ENCODE measurements at regions not wholly inside any gene's neighbourhood (a gene's known extent, or its start where the extent isn't known, plus 50 kb on each side); places are given as distances from the start of the nearest gene placed in this dataset.

DNA sequence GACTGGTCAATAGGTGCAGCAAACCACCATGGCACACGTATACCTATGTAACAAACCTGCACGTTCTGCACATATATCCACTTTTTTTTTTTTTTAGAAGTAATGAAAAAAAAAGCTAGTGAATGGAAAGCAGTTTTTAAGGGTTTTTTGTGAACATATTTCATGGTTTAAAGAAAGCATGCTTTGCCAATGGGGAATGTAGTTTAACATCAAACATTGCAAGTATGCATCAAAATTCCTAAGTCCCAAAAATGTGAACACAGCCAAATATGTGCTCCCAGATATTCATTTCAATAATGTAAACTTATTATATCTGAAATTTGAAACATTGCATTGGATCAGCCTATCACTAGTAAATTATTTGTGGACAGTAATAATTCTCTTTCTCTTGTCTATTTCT, 710.4 kb upstream of the FLRT2 start:
- 85 to 86% methylated on average over 2 of the region's 2 CpGs for WGBS, 2 donors
- intact Hi-C loops (cut with DNase I): no loop called here

DNA sequence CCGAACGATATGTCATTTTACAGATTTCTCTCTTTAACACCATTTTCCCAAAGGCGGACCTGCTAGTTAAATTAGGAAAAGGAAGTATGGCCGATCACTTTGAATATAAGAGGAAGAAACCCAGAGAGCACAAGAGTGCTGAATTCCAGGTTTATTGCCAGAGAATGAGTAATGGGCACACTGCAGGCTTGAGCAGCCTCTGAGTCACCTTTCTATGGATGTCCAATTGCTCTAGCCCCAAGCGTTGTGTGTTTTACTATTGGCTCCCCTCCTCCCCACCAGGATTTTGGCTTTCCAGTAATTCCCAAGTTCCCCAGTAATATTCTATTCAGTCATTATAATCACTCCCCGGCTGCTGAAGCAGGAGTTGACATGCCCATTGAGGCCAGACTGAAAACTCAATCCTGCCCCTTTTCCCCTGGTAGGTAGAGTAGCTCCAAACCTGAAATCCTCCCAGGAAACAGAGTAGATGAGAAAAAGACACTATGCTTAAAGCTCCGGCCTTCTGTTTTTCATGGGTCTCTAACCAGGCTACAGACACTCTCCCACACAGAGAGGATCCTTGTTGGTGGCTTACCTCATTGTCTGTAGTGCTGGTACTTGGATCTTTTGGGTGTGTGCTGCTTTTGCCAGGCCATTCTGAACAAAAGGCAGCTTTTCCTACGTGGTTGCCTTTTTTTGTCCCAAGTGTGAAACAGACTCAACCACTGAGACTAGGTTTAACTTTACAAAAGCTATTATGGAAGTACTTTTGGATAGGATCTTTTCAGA, 704.3 kb upstream of the FLRT2 start:
- WGBS, 2 donors: 74 to 85% methylated on average over 8 of the region's 8 CpGs

More for the DNA sequence above, 710.4 kb upstream of the FLRT2 start:
- TF ChIP-seq POLR2A (IDR thresholded peaks at IDR 0.05): no peak
- TF ChIP-seq POLR2AphosphoS5 (IDR thresholded peaks at IDR 0.05): no peak
- TF ChIP-seq EP300 (IDR thresholded peaks at IDR 0.05): no peak
- TF ChIP-seq, protein P1, sequence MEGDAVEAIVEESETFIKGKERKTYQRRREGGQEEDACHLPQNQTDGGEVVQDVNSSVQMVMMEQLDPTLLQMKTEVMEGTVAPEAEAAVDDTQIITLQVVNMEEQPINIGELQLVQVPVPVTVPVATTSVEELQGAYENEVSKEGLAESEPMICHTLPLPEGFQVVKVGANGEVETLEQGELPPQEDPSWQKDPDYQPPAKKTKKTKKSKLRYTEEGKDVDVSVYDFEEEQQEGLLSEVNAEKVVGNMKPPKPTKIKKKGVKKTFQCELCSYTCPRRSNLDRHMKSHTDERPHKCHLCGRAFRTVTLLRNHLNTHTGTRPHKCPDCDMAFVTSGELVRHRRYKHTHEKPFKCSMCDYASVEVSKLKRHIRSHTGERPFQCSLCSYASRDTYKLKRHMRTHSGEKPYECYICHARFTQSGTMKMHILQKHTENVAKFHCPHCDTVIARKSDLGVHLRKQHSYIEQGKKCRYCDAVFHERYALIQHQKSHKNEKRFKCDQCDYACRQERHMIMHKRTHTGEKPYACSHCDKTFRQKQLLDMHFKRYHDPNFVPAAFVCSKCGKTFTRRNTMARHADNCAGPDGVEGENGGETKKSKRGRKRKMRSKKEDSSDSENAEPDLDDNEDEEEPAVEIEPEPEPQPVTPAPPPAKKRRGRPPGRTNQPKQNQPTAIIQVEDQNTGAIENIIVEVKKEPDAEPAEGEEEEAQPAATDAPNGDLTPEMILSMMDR (IDR thresholded peaks at IDR 0.05): no peak
- Histone ChIP-seq H3K9me3 (no peaks in the 10 kb centered on the region), H3K4me1 (no peaks in the 10 kb centered on the region), H3K36me3 (no peaks in the 10 kb centered on the region), H3K27me3 (no peaks in the 10 kb centered on the region), H3K27ac (no peak overlapping the region), H3K4me3 (no peak overlapping the region)
- DNase-seq: no peak

DNA sequence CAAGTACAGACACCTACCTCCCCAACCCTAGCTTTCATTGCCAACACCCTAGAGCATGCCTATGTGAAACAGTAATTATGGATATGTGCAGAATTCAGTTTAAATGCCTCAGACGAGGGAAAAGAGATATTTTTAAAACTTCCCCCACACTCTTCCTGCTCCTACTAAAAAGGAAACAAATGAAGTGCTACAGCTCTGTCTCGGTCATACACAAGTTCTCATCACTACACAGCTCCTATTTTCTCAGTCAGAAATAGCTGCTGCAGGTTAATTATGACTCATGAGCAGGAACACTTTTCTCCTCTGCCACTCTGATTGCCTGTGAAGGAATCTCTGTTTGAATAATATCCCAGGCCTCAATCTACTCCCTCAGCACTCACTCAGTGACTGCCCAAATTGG, 703.6 kb upstream of the FLRT2 start:
- no peak for DNase-seq
- intact Hi-C loops (cut with DNase I): no loop called here

More for the DNA sequence above, 704.3 kb upstream of the FLRT2 start:
- Histone ChIP-seq H3K36me3 (no peaks in the 10 kb centered on the region), H3K4me3 (no peak overlapping the region), H3K9me3 (no peaks in the 10 kb centered on the region), H3K27ac (no peak overlapping the region), H3K4me1 (no peaks in the 10 kb centered on the region), H3K27me3 (no peaks in the 10 kb centered on the region)
- intact Hi-C loops (cut with DNase I): no loop called here
- no peak for DNase-seq
- TF ChIP-seq, protein P1 (IDR thresholded peaks at IDR 0.05): no peak
- TF ChIP-seq POLR2AphosphoS5 (IDR thresholded peaks at IDR 0.05): no peak
- no peak for TF ChIP-seq EP300 (IDR thresholded peaks at IDR 0.05)
- TF ChIP-seq POLR2A (IDR thresholded peaks at IDR 0.05): no peak

DNA sequence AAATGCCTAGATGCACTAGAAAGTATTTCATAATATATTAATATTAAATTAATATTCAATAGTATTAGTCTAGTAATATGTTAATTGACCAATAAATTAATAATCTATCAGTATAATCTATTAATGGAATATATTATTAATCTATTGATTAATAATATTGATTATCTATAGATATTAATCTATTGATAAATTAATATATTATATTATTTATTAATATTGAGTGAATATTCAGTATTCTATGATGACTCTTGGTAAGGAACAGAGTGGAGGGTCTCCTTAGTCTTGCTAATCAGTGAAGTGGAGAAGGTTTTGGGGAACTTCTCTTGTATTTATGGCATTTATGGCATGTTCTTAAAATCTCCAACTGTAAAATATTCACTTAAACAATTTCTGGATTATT, 679.3 kb upstream of the FLRT2 start:
- no peak for TF ChIP-seq EP300 (IDR thresholded peaks at IDR 0.05)
- TF ChIP-seq, protein P1 (IDR thresholded peaks at IDR 0.05): no peak
- TF ChIP-seq POLR2A (IDR thresholded peaks at IDR 0.05): no peak
- TF ChIP-seq POLR2AphosphoS5 (IDR thresholded peaks at IDR 0.05): no peak
- intact Hi-C loops (cut with DNase I): no loop called here
- no peak overlapping the region for H3K27ac ChIP-seq
- no peaks in the 10 kb centered on the region for H3K9me3 ChIP-seq
- H3K36me3 ChIP-seq: no peaks in the 10 kb centered on the region
- DNase-seq: no peak
- H3K4me3 ChIP-seq: no peak overlapping the region
- no peaks in the 10 kb centered on the region for H3K4me1 ChIP-seq
- no peaks in the 10 kb centered on the region for H3K27me3 ChIP-seq

More for the DNA sequence above, 703.6 kb upstream of the FLRT2 start:
- H3K27ac ChIP-seq: no peak overlapping the region
- TF ChIP-seq POLR2A (IDR thresholded peaks at IDR 0.05): no peak
- TF ChIP-seq, protein P1 (IDR thresholded peaks at IDR 0.05): no peak
- no peak for TF ChIP-seq POLR2AphosphoS5 (IDR thresholded peaks at IDR 0.05)
- TF ChIP-seq EP300 (IDR thresholded peaks at IDR 0.05): no peak
- no peak overlapping the region for H3K4me3 ChIP-seq
- H3K36me3 ChIP-seq: no peaks in the 10 kb centered on the region
- H3K4me1 ChIP-seq: no peaks in the 10 kb centered on the region
- WGBS, 2 donors: 44% methylated on average over 2 of the region's 2 CpGs
- no peaks in the 10 kb centered on the region for H3K9me3 ChIP-seq
- H3K27me3 ChIP-seq: no peaks in the 10 kb centered on the region

All from sigmoid colon (tissue), 6 donors.